Activated CD8-positive, alpha-beta memory T cell treated with anti-CD3 and anti-CD28 coated beads, Interleukin-2, amount 50 U/mL, for 24 hours (primary cell): ENCODE measurements at regions not wholly inside any gene's neighbourhood (a gene's known extent, or its start where the extent isn't known, plus 50 kb on each side); places are given as distances from the start of the nearest gene placed in this dataset.

ENCODE experiments used
- DNase-seq: peaks from one replicate; pipeline ENCODE4 v3.0.0-alpha.2; 2020; ENCODE audit errors: extremely low read depth

DNA sequence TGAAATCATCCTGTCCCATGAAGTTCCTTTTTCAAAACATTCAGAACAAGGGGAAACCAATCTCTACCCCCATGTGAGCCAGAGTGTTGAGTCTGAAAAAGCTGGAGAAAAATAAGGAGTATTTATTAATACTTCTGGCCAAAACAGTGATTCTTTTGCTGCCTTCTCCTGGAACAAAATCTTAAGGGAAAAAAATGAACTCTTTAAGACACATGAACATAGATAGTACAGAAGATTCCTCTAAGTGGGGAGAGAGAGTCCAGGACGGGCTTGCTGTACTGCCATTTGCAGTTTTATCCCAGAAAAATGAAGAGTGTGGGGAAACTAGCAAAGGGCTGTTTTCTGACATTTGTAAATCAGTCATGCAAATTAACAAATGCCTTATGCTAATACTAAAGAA lies 173.4 kb upstream of the CELF2 start:
- DNase-seq = no peak

DNA sequence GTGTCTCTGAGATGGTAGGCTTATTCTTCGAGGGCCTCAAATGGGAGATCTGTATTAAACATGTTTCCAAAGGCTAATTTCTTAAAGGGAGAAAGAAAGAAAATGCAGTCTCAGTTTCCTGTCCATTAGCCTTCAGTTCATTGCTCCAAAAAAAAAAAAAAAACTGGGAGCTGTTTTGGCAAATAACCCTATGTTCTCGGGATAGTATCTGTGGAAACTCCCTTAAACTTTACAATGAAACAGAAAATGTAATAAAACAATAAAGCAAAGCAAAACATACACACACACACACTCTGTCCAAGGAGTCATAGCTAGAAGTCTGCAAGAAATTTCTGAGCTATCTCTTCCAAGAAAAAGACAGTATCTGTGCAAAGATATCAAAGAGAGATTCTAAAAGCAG lies 172.5 kb upstream of the CELF2 start:
- DNase-seq = no peak

DNA sequence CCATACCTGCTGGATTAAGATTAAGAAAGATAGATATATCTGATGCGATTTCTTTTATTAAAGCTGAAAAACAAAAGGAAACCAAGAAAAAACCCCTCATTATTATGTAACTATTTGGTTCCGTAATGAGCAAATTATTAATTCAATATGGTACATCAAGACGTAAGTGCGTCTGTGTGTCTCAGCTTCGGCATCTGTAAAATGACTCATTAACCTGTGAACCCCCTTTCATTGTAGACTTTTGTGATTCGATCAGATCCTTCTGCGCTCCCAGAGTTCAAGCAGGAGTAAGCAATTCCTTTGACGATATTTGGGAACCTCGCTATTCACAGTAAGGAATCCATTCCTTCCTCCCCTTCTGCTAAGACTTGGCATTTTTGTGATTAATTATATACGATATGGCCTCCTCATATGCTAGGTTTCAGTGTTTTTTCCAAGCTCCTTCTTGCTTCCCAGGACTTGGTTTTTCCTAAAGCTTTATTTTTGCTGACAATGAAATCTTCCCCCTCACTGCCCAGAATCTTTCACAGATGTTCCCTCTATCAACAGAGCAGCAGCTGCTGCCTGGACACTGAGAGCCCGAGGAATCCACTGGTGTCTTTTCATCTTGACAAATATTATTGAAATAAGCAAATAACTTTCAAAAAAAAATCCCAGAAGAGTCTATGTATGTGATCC lies 171.7 kb upstream of the CELF2 start:
- DNase-seq = no peak

DNA sequence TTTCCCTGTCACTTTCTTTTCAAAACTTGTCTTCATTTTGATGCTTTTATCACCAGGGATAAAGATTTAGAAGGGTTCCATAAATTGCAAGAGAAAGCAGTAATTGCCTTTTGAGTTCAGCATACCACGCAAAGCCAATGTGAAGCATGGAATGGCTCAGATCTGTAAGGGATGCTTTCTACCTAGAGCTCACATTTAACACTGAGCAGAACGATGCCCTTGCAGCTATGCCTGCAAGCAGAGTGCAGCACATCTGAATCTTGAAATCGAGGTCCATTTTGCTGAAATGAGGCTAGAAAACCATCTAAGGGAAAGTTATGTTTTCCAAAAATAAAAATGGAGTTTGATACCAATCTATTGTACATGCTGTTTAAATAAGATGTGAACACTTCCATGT lies 171.2 kb upstream of the CELF2 start:
- DNase-seq = no peak

DNA sequence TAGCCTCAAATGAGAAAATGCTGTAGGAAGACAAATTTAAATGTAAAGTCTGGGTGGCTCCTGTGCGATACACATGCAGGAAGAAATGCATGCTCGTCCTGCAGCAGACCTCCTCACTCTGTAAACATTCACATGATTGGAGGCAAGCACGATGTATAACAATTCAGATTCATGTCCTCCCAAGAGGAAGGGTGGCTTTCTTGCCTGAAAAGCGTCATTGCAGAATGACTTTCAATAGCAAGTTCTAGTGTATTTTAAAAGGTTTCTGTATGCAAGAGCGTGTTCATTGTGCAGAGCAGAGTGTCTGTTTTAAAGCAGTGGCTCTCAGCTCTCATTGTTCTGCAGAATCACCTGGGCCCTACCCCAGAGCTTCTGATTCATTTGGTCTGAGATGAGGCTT lies 170.3 kb upstream of the CELF2 start:
- no peak for DNase-seq

DNA sequence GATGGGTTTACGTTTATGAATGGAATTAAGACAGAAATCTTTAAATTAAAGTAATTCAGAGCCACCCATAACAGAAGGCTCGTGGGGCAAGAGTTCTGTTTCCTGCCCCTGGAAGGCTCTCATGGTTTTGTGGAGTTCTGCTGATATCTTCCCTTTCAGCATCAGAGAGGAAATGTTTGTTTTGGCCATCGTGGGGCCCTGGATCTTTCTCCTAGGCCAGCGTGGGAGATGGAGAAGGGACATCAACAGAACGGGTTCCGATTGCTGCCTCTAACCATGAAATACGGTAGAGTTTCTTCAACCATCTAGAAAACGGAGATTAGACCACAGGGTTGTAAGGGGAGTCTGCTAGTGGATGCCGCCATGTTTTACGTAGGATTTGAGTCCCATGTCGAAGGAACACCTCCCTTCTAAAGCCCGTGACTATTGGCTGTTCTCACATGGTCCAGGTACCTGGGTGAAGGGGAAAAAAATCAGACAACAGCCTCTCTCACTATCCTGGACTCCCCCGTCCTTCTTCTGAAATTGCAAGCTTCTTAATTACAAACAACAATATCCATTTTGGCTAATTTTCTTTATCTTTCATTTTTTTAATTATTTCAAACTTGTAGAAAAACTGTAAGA lies 169.1 kb upstream of the CELF2 start:
- DNase-seq = no peak

DNA sequence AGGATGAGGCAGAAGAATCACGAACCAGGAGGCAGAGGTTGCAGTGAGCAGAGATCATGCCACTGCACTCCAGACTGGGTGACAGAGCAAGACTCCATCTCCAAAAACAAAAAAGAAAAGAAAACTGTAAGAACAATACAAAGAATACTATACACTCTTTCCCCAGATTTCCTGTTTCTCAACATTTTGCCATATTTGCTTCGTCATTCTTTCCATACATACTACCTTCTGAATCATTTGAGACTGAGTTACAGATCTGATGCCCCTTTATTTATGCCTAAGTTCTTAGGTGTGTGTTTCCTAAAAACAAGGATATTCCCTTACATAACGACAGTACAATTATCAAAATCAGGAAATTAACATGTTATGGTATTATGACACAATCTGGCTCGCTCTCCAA lies 168.4 kb upstream of the CELF2 start:
- no peak for DNase-seq

DNA sequence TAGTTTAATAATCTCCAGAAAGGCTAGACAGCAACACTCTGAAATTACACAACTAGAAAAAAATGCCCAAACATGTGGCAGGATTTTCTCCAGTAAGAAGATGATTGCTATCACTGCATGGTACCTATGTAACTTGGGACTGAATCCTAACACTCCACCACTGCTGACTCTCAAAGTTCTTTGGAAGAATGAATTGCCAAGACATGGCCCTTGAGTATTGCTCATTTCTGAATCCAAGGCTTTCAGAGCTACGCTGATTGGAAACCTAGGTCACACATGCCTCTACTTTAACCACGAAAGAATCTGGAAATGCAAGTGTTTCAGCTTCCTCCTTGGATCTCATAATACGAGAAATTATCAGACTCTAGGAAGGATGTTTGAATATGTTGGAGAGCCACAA lies 167.5 kb upstream of the CELF2 start:
- no peak for DNase-seq

DNA sequence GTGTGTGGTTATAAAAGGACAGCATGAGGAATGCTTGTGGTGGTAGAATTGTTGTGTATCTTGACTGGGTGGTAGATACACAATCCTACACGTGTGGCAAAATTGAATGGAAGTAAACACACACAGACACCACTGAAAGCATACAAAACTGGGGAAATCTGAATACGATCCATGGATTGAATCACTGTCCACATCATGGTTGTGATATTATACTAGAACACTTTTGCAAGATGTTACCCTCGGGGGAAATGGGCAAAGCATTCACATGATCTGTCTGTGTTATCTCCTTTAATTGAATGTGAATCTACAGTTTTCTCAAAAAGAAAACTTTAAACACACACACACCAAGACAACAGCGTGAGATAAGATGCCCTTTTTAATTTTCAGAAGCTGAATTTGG lies 165.2 kb upstream of the CELF2 start:
- DNase-seq = no peak

DNA sequence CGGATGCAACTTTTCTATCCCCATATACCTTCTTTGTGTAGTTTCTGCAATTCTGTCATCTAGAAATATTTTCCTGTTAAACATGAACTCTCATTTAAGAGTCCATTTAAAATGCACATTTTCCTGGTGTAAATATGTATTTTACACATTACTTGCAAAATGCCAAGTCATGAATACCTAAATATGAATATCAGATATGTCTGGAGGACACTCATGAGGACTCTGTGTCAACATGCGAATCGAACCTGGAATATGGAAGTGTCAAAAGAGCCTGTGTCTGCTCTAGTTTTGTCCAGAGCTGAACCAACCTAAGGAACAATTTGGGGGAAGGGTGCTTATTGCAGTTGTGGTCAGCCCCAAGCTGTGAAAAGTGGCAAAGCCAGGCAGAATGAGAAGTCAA lies 163.7 kb upstream of the CELF2 start:
- DNase-seq = no peak

DNA sequence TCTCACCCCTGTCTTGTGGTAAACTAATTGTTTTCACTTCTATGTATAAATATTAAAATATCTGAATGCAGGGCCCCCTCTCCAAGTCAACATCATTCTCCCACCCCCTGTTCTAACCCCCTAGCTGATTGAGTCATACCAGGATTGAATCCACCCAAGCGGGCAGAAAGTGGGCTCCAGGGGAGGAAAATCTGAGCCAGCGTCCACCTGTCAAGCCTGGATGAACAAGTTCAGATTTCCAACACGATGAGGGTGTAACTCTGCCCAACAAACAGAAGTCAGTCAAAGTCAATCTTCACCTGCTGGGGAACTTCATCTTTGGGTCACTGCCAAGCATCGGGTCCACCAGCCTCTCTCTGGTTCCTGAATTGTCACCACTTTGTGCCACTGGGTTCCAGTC lies 162.9 kb upstream of the CELF2 start:
- DNase-seq = no peak

DNA sequence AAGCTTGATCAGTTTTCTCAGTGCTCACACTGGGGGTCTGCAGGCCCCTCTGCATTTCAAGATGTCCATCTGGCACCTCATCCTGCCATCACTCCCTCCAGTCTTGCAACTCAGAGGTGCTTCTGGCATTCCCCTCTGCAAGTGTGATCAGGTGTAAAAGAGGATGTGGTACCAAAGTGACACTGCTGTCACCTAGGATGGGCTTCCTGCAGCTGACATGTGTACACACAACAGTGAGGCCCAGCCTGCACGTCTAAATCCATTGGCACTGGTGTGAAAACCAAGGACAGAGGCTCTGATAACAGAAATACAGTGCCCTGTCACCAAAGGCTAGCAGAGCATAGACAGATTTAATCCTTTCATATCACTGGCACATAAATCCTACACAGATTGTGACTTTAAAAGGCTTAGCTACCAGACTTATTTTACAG lies 162.5 kb upstream of the CELF2 start:
- DNase-seq = no peak

DNA sequence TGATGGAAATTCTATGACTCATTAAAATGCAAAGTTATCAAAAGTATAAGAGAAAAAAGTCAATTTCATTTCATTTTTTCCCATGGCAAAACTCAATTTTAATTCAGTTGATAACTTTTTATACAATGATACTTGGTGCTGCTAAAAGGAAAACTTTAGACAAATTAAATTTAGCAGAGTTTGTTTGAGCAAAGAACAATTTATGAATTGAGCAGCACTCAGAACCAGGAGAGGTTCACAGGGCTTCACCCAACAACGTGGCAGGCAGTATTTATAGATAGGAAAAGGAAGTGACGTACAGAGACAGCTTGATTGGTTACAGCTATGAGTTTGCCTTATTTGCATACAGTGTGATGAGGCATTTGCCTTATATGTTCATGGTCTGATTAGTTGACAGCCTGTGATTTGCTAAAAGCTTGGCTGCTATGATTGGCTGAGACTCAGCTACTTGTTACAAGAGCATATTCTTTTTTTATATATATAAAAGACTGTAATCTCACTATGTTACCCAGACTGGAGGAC lies 157.2 kb upstream of the CELF2 start:
- no peak for DNase-seq

DNA sequence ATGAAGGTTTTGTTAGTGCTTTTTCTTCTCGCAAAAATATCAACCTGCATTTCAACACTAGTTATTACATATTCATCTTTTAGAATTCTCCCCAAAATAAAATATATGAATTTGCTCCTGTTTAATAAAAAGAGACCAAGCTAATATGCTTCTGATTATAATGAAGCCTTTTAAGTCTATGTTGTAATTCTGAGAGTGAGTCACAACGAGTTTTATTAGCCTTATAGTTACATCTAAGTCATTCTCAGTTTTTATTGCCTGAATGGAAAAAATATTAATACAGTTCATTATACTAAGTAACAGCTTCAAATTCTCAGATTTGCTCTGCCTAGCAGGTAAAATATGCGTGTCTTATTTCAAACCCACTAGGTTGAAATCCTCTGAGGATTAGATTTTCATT lies 152.4 kb upstream of the CELF2 start:
- DNase-seq = no peak

DNA sequence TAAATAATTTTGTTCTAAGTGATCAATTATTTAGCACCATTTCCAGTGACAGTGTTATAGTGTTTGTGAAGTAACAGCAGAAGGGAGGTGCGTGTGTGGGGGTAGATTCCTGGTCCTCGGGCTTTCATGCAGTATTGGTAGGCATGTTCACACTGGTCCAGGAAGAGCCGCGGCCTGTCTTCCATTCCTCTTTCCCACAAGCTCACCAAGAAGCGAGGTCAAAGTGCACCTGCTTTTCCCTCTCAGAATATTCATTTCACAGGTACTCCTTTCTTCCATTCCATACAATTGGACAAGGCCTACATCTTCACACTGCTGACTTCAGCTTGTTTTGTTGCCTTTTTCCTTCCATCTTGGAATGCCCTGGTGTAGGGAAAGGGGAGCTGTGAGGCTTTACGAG lies 151.8 kb upstream of the CELF2 start:
- no peak for DNase-seq

DNA sequence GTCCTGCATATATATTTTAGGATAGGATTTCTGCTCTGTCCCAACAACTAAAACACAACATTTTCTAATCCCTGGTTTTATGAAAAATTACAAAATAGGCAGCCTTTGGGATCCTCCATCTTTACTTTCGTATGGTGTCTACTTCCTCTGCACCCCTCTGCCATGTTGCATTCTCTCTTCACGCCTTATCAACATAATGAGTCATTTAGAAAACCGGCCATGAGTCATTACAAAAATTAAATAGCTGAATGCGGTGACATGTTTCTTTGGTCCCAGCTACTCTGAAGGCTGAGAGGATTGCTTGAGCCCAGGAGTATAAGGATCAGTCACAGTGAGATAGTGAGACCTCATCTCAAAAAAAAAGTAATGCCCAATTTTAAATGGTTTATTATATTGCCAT lies 148.1 kb upstream of the CELF2 start:
- no peak for DNase-seq

DNA sequence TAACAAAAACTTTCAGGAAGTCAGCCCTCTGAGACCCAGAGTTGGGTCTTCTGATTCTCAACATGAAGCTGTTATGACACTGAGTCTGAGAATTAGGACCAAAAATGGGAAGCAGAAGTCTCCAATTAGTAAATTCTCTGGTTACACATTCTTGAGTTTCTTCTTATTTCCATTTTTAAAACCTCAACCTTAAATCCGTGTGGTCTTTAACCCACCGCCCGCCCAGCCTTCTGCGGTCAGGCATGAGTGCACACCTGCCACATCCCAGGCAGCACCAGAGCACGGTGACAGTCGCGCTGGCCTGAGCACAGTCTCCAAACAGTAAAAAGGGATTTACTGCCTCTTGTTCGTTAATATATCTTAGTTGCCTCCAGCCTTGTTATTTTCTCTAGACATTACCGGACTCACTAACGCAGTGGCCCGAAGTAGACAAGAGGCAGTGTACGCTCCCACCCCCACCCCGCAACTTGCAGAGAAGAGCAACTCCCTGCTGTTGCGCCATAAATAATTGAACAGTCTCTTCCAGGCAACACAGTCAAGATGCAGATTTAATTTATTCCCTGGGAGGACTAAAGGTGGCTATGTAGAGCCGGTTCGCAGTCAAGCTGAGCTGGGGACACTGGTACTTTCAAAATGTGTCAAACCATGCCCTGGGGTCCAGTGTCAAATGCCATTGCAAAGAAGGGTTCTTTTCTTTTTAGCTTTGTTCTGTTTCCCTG lies 147.0 kb upstream of the CELF2 start:
- DNase-seq = no peak

DNA sequence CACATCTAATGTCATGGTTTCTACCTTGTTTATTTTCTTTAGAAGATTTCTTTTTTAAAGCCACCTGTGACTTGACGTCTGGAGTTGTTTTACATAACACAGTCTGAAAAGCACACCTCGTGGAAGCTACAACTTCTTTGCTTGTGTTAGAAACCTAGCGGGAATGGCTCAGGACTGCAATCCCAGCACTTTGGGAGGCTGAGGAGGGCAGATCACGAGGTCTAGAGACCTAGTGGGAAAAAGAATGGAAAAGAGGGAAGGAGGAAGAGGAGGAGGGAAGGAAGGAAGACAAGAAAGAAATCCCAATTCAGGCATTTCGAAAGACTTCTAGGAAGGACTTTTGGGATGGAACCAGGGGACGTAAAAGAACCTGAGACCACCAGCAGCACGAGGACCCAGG lies 146.3 kb upstream of the CELF2 start:
- no peak for DNase-seq

DNA sequence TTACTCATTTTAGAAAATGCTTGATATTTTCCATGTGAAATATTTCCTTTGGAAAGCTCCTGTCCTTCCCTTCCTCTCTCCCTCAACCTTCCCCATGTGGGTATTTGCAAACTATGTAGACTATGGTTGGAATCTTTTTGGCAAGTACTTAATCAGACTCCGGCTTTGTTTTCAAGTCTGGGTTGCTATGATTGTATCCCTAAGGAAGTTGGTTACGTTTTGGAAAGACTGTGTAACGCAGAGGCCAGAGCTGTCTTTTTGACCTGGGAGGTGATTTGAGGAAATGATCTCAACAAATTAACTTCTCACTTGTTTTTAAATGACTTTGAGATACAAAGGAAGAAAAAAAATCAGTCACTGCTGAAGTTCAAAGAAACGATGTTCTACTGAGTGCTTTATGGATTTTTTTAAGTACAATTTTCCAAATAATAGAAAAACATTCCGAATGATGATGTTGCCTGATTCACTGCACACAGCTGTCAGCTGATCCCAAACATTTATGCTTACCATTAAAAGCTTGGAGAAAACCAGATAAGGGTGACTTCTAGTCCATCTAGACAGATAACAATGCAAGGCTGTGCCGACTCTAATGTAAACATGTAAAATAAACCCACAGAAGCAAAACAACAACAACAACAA lies 145.5 kb upstream of the CELF2 start:
- no peak for DNase-seq

DNA sequence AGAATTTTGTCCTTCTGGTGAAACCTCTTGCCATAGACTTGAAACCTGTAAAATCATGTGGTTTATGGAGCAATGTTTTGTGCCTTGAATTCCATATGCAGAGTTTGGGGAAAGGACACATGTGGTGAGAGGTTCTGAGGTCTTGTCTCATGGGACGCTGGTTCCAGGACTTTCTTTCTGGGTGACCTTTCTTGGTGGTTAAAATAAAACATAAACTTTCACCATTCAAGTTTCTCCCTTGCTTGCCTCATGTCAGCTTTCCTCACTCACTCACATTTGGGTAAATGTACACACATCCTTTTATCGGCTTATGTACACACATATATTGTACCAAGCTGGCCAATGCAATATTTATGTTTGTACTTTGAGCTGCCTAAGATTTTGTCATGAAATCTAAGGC lies 144.9 kb upstream of the CELF2 start:
- DNase-seq = no peak

DNA sequence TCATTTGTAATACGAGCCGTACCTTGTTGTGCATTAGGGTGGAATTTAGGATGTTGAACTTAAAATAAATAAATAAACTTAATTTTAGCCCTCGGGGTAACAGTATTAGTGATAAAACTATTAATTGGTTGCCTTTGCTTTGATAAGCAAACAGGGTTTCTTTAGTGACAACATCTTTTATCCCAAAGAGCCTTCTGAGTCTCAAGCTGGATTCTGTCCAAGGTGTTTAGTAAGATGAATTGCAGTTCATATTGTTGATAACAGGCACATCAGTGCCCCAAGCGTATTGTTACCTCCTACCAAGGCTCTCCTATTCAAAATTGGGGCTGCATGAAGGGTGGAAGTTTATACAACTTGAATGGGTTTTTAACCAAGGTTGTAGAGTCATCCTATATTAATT lies 144.4 kb upstream of the CELF2 start:
- no peak for DNase-seq

DNA sequence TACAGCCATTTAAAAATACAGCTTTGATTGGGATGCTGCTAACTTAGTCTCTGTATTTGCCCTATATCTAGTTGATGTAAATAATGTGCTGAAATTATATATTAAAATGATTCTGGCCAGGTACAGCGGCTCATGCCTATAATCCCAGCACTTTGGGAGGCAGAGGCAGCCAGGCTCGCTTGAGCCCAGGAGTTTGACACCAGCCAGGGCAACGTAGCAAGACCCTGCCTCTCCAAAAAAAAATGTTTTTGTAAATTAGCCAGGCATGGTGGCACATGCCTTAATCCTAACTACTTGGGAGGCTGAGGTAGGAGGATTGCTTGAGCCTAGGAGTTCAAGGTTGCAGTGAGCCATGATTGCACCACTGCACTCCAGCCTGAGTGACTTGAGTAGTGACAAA lies 143.8 kb upstream of the CELF2 start:
- DNase-seq = no peak

DNA sequence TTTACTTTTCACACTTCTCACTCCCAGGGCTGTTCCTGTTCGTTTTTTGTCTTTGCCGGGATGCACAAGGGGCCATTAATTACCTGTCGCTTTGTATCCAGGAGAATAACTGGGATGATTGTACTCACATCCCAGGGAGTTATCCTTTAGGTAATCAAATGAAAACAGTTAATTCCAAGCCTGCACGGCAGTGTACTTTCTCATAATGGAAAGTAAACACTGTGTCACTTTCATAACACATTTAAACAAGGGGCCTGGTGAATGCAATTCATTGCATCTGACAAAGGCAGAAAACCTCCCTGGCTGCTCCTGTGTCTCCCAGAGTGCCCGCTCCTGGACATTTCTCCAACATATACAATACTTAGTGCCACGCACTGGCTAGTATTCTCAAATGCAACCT lies 138.7 kb upstream of the CELF2 start:
- DNase-seq = no peak
